GM18519 (cell line): ENCODE measurements at regions not wholly inside any gene's neighbourhood (a gene's known extent, or its start where the extent isn't known, plus 50 kb on each side); places are given as distances from the start of the nearest gene placed in this dataset.
"Not testable (repeated sequence)": the region's sequence is repeated elsewhere in the genome, so short reads cannot be mapped to it uniquely, and the experiment has no call there.

Experiments
- ATAC-seq: cut with Tn5 transposase; IDR thresholded peaks from one replicate; pipeline ENCODE4 v1.9.1; 2021; ENCODE audit warnings: mild to moderate bottlenecking, moderate library complexity; ENCODE audit not compliant: unreplicated experiment, low FRiP score

DNA sequence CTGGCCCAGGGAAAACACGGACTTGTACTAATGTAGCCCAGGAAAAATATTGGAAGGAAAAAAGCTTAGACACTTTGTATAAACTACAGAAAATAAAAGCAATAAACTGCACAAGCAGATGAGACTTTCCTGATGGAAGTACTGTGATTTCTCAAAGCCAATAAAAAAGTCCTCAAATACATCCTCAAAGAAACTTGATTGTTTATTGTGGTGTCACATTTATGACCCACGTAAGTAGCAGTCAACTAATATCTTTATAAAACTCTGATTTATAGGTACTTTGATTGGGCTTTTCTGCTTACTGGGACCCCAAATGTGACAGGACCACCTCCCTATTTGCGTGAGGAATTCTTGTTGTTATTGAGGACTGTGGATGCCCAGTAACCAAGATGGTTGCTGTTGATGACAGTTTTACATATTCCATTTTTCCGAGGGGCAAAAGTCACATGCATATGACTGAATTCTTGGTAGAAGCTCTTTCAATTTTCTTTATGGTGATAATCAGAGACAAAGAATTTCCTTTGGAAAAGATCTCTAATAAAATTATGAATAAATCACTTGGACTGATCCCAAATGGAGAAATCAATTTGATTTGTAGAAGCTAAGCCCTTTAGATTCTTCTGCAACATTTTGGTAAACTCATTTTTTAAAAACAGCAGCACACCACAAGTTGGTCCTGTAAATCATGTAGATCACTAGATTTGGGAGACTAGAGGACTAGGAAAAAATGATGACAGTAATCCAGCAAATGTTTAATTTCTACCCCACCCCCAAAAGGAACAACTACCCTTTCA, 159.0 kb upstream of the TSC22D2 start:
- ATAC-seq, result no peak

DNA sequence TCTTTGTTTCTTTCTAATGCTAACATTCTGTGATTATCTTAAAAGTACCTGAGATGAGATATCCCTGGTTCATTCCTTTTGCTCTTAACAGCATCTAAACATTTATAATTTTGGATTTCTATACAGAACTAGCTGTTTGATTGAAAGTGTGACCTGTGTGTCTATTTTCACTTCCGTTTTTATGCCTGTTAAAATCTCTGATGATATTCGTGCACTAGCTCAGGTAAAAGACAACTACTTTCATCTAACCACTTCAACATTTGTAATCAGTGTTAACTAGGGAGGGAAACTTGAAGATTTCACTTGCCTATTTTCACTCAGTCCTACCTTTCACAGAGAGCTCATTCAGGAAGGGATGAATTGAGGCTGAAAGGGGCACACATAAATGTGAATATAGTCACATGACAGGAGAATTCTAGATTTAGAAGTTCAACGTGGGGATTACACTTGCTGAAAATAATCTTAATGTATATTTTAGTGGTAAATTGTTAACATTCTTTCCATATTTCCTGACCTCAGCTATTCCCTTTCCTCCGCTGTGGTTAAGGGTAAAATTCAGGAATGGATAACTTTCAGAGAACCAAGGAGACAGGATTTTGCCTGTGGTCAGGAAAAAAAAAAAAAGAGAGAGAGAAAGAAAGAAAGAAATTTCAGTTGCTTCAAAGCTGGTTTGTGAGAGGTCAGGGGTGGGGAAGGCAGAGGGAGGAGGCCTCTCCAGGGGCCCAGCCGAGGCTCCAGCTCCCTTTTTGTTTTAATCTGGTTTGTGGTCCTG, 159.8 kb upstream of the TSC22D2 start:
- ATAC-seq, result no peak

DNA sequence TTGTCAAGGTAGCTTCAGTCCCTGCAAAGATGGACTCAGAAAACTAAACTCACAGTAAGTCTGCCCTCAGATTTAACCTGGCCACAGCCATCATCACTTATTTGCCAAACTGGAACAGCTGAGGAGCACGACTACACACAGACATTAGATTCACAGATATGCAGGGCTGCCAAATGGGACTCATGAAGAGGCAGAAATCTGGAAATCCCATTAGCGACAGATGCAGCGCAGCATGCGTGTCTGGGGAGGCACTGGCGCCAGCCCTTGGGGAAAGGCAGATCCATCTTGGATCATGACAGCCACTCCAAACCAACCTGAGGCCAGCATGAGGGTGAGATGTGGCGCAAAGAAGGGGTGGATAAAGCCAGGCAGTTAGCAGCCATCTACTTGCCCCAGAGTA, 160.7 kb upstream of the TSC22D2 start:
- ATAC-seq, result no peak

DNA sequence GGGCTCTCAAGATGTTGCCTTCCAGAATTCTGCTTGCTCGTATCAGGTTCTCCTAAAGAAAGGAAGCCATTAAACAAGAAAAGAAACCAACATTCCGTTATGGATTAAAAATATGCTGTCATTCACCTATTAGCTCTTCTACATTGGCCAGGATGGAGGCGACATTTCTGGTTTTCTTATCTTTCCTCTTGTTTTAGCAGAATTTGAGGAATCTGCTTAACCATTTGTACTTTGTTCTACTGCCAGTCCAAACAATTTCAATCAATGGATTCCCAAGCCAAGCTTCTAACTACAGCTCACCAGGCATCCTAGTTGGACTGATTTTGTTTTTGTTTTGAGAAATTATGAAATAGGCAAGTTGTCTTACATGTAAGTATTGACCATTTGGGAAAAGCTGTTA, 164.6 kb upstream of the TSC22D2 start:
- no peak for ATAC-seq

DNA sequence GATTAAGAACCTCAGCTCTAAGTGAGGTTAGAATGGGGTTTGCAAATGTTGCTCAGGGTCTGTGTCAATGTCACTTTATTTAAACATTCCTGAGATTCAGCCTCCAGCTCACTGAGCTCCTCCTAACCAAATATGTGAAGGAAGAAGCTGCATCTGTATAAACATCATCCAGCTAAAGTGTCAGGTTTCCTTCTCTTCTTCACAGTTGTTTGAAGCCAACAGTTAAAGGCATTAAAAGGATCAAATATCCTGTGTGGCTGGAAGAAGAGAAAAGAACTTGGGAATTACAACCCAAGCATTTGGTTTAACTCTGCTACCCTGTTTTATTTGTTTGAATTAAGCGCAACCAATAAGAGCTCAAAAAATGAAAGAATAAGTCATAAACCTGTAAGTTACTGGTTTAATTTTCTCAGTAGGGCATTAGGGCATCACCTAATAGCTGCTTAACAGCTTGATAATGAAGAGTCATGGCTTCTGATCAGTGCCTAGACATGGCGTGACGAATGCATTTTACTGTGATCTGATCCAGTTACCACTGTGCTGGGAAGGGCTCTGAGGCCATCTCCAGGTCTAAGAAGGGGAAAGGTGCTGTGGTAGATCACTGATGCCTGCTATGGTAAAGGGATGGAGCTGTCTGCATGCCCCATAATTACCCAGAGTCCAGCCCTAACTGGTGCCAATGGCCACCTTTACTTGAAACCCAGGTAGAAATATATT, 165.7 kb upstream of the TSC22D2 start:
- no peak for ATAC-seq

DNA sequence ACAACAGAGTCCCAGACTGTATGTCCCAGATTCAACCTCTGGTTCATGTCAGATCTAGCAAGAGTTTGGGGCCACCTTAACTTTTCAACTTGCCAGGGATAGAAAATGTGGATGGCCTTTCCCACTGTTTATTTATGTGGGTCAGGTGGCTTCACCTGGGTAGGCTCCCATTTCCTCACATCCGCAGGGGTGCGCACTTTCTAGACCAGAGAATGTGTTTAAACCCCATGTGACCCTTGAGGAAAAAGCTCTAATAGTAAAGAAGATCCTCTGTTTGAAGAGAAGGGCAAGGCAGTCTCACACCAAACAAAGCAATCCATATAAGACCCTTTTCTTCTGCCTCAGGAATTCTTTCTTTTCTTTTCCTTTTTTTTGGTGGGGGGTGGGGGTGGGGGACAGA, 167.2 kb upstream of the TSC22D2 start:
- ATAC-seq, result no peak

DNA sequence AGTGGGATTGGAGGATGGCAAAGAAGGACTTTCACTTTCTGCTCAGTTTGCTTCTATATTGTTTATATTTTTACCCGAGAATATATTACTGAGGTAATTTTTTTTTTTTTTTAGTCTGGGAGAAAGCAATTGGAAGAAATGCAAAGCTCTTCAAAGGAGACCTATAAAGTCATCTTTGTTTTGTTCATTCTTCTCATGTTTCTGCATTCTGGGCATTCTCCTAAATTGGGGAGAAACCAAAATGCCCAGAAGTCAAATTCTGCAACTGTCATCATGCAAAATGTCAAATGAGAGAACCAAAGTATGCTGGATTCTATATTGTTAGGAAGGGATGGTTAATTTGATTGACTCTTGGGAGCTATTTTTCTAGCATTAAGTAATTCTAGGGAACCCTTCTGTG, 168.3 kb upstream of the TSC22D2 start:
- ATAC-seq, result no peak

DNA sequence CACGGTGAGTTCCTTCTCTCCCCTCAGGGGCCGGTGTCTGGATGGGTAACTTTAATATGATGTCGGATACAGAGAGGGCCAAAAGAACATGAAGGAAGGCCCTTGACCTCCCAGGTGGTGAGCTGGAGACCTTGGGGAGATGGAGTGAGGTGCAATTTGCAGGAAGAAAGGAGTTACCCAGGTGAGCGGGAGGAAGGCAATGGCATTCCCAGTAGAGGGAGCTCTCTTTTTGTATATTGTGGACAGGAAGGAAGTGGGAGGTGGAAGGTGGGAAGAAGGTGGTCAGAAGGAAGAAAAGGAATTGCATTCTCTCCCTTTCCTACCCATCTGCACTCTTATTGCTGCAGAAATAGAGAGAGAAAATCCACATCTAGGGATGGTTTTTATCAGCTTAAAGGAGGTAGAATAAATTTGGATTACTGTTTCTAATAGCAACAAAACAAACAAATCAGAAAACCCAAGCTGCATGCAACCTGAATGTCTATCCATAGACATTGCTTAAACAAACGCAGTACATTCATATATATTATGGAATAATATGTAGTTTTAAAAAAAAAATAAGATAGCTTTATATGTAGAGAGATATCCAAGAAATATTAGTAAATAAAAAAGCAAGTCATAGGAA, 169.0 kb upstream of the TSC22D2 start:
- no peak for ATAC-seq

DNA sequence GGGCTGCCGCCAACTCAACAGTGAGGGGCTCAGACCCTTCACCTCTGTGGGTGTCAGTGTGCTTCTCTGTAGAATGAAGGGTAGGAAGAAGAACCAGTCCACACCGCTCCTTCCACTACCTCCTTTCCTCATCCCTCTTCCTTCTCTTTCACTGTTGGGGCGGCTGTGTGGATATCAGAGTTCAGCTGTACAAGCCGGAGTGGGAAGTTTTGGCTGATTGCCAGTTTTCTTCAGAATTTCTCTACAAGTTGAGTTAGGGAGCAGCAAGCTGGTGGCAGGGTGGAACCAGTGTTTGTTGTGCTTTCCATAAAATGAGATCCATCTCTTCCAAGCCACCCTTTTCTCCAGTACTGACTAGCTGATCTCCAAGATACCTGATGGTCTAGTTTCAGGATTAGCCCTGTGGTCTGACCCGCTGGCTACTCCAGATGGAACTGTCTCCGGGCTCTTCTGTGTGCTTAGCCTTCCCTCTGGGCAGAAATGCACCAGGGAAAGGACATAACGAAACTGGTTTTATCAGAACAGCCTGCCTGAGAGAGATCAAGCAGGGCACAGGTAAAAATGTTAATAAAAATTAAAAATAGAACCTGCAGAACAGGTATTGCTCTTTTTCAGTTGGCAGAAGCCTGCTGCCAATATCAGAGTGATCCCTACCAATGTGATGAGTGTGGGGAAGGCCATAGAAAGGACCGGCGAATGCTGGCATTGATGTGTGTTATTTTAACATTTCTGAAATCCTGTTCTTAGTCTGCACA, 169.9 kb upstream of the TSC22D2 start:
- ATAC-seq, result no peak

DNA sequence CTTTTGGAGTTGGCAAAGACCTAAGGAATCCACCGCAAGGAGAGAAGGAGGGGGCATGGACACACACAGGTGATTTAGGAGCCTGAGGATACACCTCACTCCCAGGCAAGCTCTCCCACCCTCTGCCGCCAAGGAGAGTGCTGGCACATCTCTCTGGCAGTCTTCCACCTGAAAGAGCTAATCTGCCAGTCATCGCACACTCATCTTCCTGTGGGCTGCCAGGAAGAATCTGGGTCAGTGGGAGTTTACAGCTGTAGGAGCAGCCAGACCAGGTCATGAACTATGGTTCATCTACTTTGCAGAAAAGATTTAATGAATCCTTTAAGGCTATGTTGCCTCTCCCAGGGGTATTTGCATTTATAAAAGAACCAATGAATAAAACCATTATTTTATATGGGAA, 170.6 kb upstream of the TSC22D2 start:
- ATAC-seq, result no peak

DNA sequence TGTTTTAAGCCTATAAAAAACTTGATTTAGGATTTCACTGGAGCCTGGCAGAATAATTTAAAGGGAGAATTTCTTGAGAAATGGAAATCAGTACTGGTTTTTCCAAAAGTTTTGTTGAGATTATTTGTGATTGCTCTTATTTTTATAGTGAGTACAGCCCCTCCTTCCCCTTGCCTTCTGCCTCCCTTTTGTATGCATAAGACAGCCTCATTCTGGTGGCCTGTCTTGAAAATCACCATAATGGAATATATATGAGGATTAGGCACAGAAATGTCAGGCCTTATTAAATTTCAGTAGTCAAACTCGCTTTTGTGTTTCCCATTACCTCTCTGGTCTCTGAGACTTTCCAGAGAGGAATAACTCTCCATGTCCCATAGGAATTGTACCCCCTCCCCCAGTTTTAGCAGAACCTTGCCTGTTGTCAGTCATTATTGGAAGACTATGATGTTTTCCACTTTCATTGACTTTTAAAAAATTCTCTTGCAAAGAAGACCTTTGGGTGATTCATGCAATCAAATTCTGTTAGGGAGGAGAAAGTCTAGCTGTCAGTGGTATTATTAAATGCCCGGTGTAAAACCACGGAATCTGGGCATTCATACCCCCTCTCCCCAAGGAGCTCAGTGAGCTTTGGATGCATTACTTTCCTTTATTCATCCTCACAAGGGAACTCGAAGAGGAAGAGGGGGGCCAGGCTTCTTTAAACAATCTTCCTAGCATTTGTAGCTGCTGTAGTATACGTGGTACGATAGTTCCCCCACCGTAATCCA, 171.6 kb upstream of the TSC22D2 start:
- ATAC-seq, result no peak

DNA sequence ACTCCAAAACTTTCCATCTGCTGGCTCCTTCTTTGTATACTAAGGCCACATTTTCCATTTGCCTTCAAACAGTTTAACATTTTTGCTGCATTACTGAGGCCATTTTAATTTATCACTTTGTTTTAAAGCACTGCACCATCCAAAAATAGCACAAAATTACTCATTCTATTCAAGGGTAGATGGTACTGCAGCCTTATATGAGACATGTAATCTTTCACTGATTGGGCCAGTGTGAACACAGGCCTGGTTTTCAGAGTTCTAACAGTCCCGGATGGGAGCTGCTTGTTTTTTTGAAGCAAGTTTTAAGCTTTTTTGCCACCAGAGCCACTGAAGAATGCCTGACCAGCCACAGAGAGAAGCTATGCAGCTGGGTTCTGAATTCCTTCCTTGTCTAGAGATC, 172.3 kb upstream of the TSC22D2 start:
- ATAC-seq, result no peak

DNA sequence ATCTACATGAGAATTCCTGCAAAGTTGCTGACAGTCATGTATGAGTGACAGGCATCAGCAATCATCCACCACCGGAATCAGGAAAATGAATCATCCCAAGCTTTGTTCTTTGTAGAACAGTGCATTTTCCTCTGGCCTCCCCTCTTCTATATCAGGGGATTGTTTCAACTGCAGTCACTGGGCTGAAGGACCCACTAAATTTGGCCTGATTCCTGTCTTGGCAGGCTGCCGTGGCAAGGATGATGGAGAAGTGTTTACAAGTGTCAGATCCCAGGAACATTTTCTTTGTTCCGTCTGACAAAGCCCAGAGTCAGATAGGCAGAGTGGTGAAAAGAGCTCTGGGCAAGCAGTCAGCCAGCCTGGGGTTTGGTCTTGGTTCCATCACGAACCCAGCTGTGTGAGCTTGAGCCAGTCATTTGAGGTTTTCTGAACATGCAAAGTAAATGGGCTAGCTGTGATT, 175.1 kb upstream of the TSC22D2 start:
- no peak for ATAC-seq

DNA sequence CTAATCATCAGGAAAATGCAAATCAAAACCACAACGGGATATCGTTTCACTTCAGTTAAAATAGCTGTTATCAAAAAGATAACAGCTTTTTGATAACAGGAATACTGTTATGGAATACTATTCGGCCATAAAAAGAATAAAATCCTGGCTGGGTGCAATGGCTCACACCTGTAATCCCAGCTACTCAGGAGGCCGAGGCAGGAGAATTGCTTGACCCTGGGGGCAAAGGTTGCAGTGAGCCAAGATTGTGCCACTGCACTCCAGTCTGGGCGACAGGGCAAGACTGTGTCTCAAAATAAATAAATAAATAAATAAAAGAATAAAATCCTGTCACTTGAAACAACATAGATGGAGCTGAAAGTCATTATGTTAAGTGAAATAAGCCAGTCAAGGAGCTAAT, 178.1 kb upstream of the TSC22D2 start:
- ATAC-seq, result no peak

DNA sequence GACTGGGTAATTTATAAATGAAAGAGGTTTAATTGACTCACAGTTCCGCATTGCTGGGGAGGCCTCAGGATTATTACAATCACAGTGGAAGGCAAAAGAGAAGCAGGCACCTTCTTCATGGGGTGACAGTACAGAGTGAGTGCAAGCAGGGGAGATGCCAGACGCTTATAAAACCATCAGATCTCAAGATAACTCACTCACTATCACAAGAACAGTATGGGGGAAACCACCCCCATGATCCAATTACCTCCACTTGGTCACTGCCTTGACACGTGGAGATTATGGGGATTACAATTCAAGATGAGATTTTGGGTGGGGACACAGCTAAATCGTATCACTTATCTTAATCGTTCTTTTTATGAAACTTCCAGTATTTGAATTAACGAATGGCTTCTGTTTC, 179.5 kb upstream of the TSC22D2 start:
- not testable (repeated sequence) for ATAC-seq

DNA sequence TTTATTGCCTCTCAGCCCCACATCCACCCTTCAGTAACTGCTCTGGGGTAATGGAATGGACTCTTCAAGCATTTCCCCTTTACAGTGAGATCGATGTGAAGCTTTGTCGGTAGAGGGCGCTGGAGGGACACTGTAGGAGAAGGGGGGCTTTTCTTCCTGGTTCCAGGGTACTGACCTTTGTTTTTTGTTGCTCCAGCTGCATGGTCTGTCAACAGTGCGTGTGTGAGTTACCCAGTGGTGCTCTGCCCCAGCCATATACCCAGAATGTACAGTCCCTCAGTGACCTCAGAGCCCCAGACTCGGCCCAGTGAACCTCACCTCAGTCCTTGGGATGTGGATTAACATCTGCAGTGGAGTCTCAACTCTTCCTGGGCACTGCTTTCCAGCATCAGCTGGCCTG, 180.3 kb upstream of the TSC22D2 start:
- no peak for ATAC-seq

DNA sequence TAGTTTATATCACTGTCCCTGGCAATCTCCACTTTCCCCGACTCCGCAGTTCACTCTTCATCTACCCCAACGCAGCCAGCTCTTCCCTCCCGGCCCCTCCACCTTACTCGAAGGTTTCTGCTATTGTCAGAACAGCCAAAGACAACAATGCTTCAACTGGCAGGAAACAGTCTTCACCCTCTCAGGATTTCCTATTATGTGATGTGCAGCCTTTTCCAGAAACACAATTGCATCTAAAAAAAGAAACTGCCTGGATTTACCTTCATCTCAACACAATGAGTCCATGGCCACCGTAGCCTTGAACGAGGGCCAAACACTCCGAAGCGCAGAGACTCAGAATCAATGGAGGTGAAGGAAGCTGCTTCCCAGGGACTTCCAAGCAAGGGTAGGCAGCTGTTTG, 182.1 kb upstream of the TSC22D2 start:
- no peak for ATAC-seq

DNA sequence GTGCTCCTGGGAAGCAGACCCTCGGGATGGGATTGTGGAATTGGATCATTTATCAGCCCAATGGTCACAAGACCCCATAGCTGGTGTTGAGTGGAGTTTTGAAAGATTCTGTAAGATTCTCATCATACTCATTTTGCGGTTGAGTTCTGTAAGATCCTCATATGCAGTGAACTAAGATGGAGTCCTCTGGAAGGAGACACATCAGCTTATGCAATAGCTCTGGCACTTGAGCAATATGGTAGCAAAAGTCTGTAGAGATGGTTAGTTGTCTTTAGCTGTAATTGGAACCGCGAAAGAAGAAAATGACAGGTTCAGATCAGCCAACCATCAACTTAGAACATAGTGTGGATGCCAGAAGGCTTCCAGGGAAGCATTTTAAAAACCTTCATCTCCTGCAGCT, 184.5 kb upstream of the TSC22D2 start:
- no peak for ATAC-seq

DNA sequence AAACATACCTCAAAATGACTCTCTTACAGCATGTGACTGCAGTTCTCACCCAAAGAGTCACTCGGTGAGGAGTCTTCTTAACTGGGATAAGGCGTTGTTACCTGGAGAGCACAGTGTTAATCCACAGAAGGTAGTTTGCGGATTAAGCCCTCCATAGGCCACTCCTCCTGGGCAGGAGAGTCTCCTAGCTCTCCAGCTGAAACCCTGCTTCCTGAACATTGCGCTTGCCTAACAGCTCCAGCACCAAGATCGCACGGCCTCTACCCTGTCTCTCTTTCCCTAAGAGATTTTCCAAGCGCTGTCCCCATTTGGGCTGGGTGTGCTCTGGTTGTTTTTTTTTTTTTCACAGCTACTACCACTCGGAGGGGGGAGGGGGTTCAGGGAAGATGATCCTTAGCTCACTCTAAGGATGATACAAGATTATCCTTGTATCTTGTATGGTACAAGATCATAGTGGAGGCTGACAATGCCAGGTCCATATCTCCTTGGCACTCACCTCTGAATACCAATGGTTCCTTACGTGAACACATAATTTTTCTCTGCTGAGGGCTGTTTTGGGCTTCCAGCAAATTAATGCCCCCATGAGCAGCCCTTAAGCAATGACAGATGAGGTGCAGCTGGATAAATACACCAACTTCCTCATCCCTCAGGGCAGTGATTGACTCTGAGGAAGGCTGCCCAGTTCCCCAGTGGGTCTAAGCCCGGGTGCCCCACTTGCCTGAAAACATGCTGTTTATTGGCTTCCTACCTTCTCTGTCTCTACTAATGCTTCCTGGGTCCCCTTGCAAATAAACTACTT, 185.2 kb upstream of the TSC22D2 start:
- ATAC-seq, result no peak
